Thyroid gland (tissue), 4 donors: ENCODE measurements at regions not wholly inside any gene's neighbourhood (a gene's known extent, or its start where the extent isn't known, plus 50 kb on each side); places are given as distances from the start of the nearest gene placed in this dataset.

ENCODE experiments used
- DNase-seq, 2 donors: peaks; one replicate each; pipeline ENCODE4 v3.0.0-alpha.2; 2019
- H3K27ac ChIP-seq, 3 donors: fragments of 200-600 bp; sonication (generic); 1 replicate in 2 of 3; 2 replicates in 1 of 3; pipeline ENCODE4 v1.5.1; 2016 to 2019; ENCODE audit warnings: mild to moderate bottlenecking in 1 of 3, moderate library complexity in 1 of 3
- H3K27me3 ChIP-seq: fragments of 200-600 bp; sonication (generic); one replicate; pipeline ENCODE4 v1.5.1; 2019
- H3K36me3 ChIP-seq, 2 donors: fragments of 200-600 bp; sonication (generic); one replicate each; pipeline ENCODE4 v1.5.1; 2016 to 2019
- H3K4me1 ChIP-seq, 2 donors: fragments of 200-600 bp; sonication (generic); one replicate each; pipeline ENCODE4 v1.5.1; 2017 to 2019
- H3K4me3 ChIP-seq, 3 donors: fragments of 200-600 bp; sonication (generic); replicated peaks in 1 of 3; 1 replicate in 2 of 3; 2 replicates in 1 of 3; pipeline ENCODE4 v1.5.1; 2016; ENCODE audit warnings: mild to moderate bottlenecking in 1 of 3
- H3K9me3 ChIP-seq: fragments of 200-600 bp; sonication (generic); one replicate; pipeline ENCODE4 v1.5.1; 2017
- CTCF ChIP-seq, 6 experiments: fragments of 200-600 bp in 3 of 6; fragments of 450-650 bp in 3 of 6; sonication (generic) in 3 of 6; IDR thresholded peaks; one replicate each; pipeline ENCODE4 v1.5.1; 2016 to 2019; ENCODE audit warnings: antibody characterized with exemption in 6 of 6, mild to moderate bottlenecking in 2 of 6, inconsistent platforms in 1 of 6, moderate library complexity in 1 of 6
- POLR2A ChIP-seq, 2 donors: fragments of 450-650 bp; IDR thresholded peaks; one replicate each; pipeline ENCODE4 v1.6.1; 2017; ENCODE audit warnings: antibody characterized with exemption in 2 of 2, mild to moderate bottlenecking in 2 of 2, moderate library complexity in 1 of 2
- WGBS, 2 donors: methylation state at CpG; one replicate each; pipeline ENCODE4 v1.1.5; 2017; 5-methylcytosine and 5-hydroxymethylcytosine counted together
- intact Hi-C: fragments of 100-400 bp; cut with DNase I; formaldehyde crosslinking; loops from one replicate; pipeline ENCODE4 v1.15.1; 2023

GRCh38 chr13:72314210-72314609 is 413.2 kb downstream of the MZT1 start:
- no peaks in the 10 kb centered on the region for H3K27me3 ChIP-seq
- DNase-seq = no peak
- WGBS, 2 donors = 90 to 100% methylated on average over 2 of the region's 2 CpGs
- H3K36me3 ChIP-seq = no peaks in the 10 kb centered on the region
- H3K27ac ChIP-seq = no peak overlapping the region
- intact Hi-C loops = no loop called here
- H3K4me1 ChIP-seq = no peaks in the 10 kb centered on the region
- TF ChIP-seq POLR2A (IDR thresholded peaks at IDR 0.05) (no peak), CTCF (IDR thresholded peaks at IDR 0.05) (no peak)
- no peak overlapping the region for H3K4me3 ChIP-seq
- H3K9me3 ChIP-seq = no peaks in the 10 kb centered on the region

DNA sequence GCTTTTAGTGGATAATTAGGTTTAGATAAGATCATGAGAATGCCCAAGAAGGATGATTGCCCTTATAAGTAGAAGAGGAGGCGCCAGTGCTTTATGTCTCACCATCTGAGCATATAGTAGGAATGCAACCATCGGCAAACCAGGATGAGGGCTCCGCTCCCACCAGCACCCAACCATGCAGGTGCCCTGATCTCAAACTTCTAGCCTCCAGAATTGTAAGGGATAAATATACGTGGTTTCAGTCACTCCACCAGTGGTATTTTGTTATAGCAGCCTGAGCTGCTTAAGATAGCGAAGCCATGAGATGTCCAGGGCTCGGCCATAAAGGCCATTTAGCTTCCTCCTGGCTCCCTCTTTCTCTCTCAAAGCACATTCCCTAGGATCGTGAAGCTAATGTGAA is 413.9 kb downstream of the MZT1 start:
- WGBS, 2 donors = 92 to 96% methylated on average over 7 of the region's 7 CpGs
- Histone ChIP-seq H3K36me3 (no peaks in the 10 kb centered on the region), H3K4me3 (no peak overlapping the region), H3K9me3 (no peaks in the 10 kb centered on the region), H3K27ac (no peak overlapping the region), H3K27me3 (no peaks in the 10 kb centered on the region), H3K4me1 (no peaks in the 10 kb centered on the region)
- DNase-seq = no peak
- TF ChIP-seq CTCF (IDR thresholded peaks at IDR 0.05) (no peak), POLR2A (IDR thresholded peaks at IDR 0.05) (no peak)
- intact Hi-C loops = no loop called here

- no peaks in the 10 kb centered on the region for H3K27me3 ChIP-seq
- no peaks in the 10 kb centered on the region for H3K36me3 ChIP-seq
- WGBS, 2 donors = 66 to 83% methylated on average over 7 of the region's 7 CpGs
- intact Hi-C loops = no loop called here
- DNase-seq = no peak
- TF ChIP-seq CTCF (IDR thresholded peaks at IDR 0.05) = no peak
- no peak for TF ChIP-seq POLR2A (IDR thresholded peaks at IDR 0.05)
- no peaks in the 10 kb centered on the region for H3K4me1 ChIP-seq
- no peaks in the 10 kb centered on the region for H3K9me3 ChIP-seq
- no peak overlapping the region for H3K27ac ChIP-seq
- H3K4me3 ChIP-seq = no peak overlapping the region
These were observed 423.3 kb downstream of the MZT1 start for GRCh38 chr13:72303941-72304746.

DNA sequence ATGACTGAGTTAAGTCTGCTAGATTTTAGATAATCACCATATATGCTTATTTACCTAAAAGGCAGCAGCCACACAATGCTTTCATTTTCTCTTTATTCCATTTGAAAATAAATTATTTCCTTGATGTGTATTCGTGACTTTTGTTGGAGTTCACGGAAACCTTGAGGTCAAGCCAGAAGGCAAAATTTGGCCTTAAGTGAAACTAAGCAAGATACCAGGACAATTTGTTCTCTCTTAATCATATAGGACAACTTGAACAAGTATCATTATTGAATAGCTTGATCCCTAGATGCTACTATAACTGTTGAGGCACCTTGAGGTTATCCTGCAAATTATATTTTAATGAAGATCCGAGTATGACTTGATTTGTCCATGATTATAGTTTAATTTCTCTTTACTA is 429.2 kb upstream of the DACH1 start:
- no peaks in the 10 kb centered on the region for H3K9me3 ChIP-seq
- H3K27ac ChIP-seq = no peak overlapping the region
- intact Hi-C loops = no loop called here
- no peaks in the 10 kb centered on the region for H3K36me3 ChIP-seq
- H3K27me3 ChIP-seq = no peaks in the 10 kb centered on the region
- WGBS, 2 donors = 77 to 85% methylated on average over 3 of the region's 3 CpGs
- DNase-seq = no peak
- TF ChIP-seq CTCF (IDR thresholded peaks at IDR 0.05) = no peak
- no peak overlapping the region for H3K4me3 ChIP-seq
- H3K4me1 ChIP-seq = no peaks in the 10 kb centered on the region

GRCh38 chr13:72295153-72295552 is 428.1 kb upstream of the DACH1 start:
- 78 to 91% methylated on average over 2 of the region's 2 CpGs for WGBS, 2 donors
- no peaks in the 10 kb centered on the region for H3K4me1 ChIP-seq
- H3K9me3 ChIP-seq = no peaks in the 10 kb centered on the region
- intact Hi-C loops = no loop called here
- TF ChIP-seq POLR2A (IDR thresholded peaks at IDR 0.05) = no peak
- no peak for TF ChIP-seq CTCF (IDR thresholded peaks at IDR 0.05)
- DNase-seq = no peak
- no peak overlapping the region for H3K27ac ChIP-seq
- no peaks in the 10 kb centered on the region for H3K27me3 ChIP-seq
- H3K4me3 ChIP-seq = no peak overlapping the region
- no peaks in the 10 kb centered on the region for H3K36me3 ChIP-seq
